Endodermal cell (in vitro differentiated cells): ENCODE measurements at regions not wholly inside any gene's neighbourhood (a gene's known extent, or its start where the extent isn't known, plus 50 kb on each side); places are given as distances from the start of the nearest gene placed in this dataset.
A peak's percentile ranks its signal among the peaks of the same experiment; 100 is the strongest.

Experiments
- DNase-seq: peaks from one replicate; pipeline ENCODE4 v3.0.0-alpha.2; 2017
- H3K27ac ChIP-seq: 2 replicates; pipeline ENCODE4 v1.5.1; 2013; ENCODE audit warnings: mild to moderate bottlenecking, low read depth, low read length, moderate library complexity
- H3K27me3 ChIP-seq: 2 replicates; pipeline ENCODE4 v1.6.1; 2013; ENCODE audit warnings: mild to moderate bottlenecking, low read length, moderate library complexity; ENCODE audit not compliant: insufficient read depth, control insufficient read depth, poor library complexity, severe bottlenecking
- H3K36me3 ChIP-seq: 2 replicates; pipeline ENCODE4 v1.7.0; 2013; ENCODE audit warnings: mild to moderate bottlenecking, low read length, moderate library complexity; ENCODE audit not compliant: control insufficient read depth, insufficient read depth
- H3K4me1 ChIP-seq: one replicate; pipeline ENCODE4 v1.7.0; 2013; ENCODE audit warnings: low read length; ENCODE audit not compliant: control insufficient read depth, insufficient read depth
- H3K4me3 ChIP-seq: 2 replicates; pipeline ENCODE4 v1.5.1; 2013; ENCODE audit warnings: mild to moderate bottlenecking, low read length, moderate library complexity
- H3K9ac ChIP-seq: 2 replicates; pipeline ENCODE4 v1.6.1; 2013; ENCODE audit warnings: mild to moderate bottlenecking, low read length, moderate library complexity; ENCODE audit not compliant: poor library complexity, severe bottlenecking; ENCODE audit errors: extremely low read depth
- H3K9me3 ChIP-seq: 2 replicates; pipeline ENCODE4 v1.6.1; 2013; ENCODE audit warnings: mild to moderate bottlenecking, low read length, moderate library complexity; ENCODE audit not compliant: control insufficient read depth
- H3K27ac Mint-ChIP-seq: 2 replicates; pipeline ENCODE4 v1.8.0; 2020; ENCODE audit warnings: mixed read lengths
- H3K27me3 Mint-ChIP-seq: 2 replicates; pipeline ENCODE4 v1.8.0; 2021; ENCODE audit warnings: mild to moderate bottlenecking, mixed read lengths; ENCODE audit not compliant: insufficient read depth
- H3K36me3 Mint-ChIP-seq: 2 replicates; pipeline ENCODE4 v1.8.0; 2020; ENCODE audit warnings: low read depth, mixed read lengths
- H3K4me1 Mint-ChIP-seq: 2 replicates; pipeline ENCODE4 v1.8.0; 2020; ENCODE audit warnings: mixed read lengths
- H3K4me3 Mint-ChIP-seq: 2 replicates; pipeline ENCODE4 v1.8.0; 2020; ENCODE audit warnings: mild to moderate bottlenecking, moderate library complexity, mixed read lengths
- H3K9me3 Mint-ChIP-seq: 2 replicates; pipeline ENCODE4 v1.8.0; 2020; ENCODE audit warnings: mild to moderate bottlenecking, mixed read lengths
- WGBS, 2 experiments: methylation state at CpG; one replicate each; pipeline versions ENCODE4 v1.1.5 to v1.1.7; 2013; ENCODE audit warnings: missing lambda C conversion rate in 2 of 2, mixed read lengths in 1 of 2; ENCODE audit not compliant: insufficient coverage in 1 of 2, insufficient read length in 1 of 2; 5-methylcytosine and 5-hydroxymethylcytosine counted together
- TF ChIP-seq, protein P1 (sequence below): fragments of 200-600 bp; sonication (generic); conservative IDR thresholded peaks from 2 replicates; pipeline ENCODE4 v1.5.0; 2021; ENCODE audit warnings: antibody characterized with exemption, mild to moderate bottlenecking

- Histone ChIP-seq H3K9ac (no peak overlapping the region), H3K4me1 (no peaks in the 10 kb centered on the region), H3K27ac (peak overlapping the region; percentile 76), H3K9me3 (no peaks in the 10 kb centered on the region), H3K4me3 (no peak overlapping the region), H3K27me3 (no peaks in the 10 kb centered on the region), H3K36me3 (no peaks in the 10 kb centered on the region)
- 73% methylated on average over 4 of the region's 5 CpGs; no CpG with 5 or more reads in 1 of the 2 experiments for WGBS, 2 experiments
- Mint-ChIP-seq H3K4me3 (no peak overlapping the region), H3K9me3 (peaks cover 2% of the 10 kb centered on the region), H3K4me1 (no peaks in the 10 kb centered on the region), H3K36me3 (no peaks in the 10 kb centered on the region), H3K27ac (no peak overlapping the region), H3K27me3 (no peaks in the 10 kb centered on the region)
- DNase-seq: no peak
- TF ChIP-seq, protein P1, sequence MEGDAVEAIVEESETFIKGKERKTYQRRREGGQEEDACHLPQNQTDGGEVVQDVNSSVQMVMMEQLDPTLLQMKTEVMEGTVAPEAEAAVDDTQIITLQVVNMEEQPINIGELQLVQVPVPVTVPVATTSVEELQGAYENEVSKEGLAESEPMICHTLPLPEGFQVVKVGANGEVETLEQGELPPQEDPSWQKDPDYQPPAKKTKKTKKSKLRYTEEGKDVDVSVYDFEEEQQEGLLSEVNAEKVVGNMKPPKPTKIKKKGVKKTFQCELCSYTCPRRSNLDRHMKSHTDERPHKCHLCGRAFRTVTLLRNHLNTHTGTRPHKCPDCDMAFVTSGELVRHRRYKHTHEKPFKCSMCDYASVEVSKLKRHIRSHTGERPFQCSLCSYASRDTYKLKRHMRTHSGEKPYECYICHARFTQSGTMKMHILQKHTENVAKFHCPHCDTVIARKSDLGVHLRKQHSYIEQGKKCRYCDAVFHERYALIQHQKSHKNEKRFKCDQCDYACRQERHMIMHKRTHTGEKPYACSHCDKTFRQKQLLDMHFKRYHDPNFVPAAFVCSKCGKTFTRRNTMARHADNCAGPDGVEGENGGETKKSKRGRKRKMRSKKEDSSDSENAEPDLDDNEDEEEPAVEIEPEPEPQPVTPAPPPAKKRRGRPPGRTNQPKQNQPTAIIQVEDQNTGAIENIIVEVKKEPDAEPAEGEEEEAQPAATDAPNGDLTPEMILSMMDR: no peak
Observed at GRCh38 chr21:16624479-16625118, 888.2 kb upstream of the CXADR start.

GRCh38 chr21:16625491-16625890 lies 887.4 kb upstream of the CXADR start:
- H3K27me3 Mint-ChIP-seq: no peaks in the 10 kb centered on the region
- H3K36me3 ChIP-seq: no peaks in the 10 kb centered on the region
- H3K27ac Mint-ChIP-seq: no peak overlapping the region
- no peaks in the 10 kb centered on the region for H3K4me1 ChIP-seq
- H3K9me3 Mint-ChIP-seq: peaks cover 2% of the 10 kb centered on the region
- H3K36me3 Mint-ChIP-seq: no peaks in the 10 kb centered on the region
- H3K9ac ChIP-seq: no peak overlapping the region
- TF ChIP-seq, protein P1: no peak
- no peak for DNase-seq
- no peak overlapping the region for H3K4me3 ChIP-seq
- WGBS, 2 experiments: 90% methylated on average over 1 of the region's 1 CpG; no CpG with 5 or more reads in 1 of the 2 experiments
- H3K27me3 ChIP-seq: no peaks in the 10 kb centered on the region
- H3K4me1 Mint-ChIP-seq: no peaks in the 10 kb centered on the region
- no peaks in the 10 kb centered on the region for H3K9me3 ChIP-seq
- H3K4me3 Mint-ChIP-seq: no peak overlapping the region
- no peak overlapping the region for H3K27ac ChIP-seq

- Histone ChIP-seq H3K4me3 (no peak overlapping the region), H3K27me3 (no peaks in the 10 kb centered on the region), H3K27ac (no peak overlapping the region), H3K36me3 (no peaks in the 10 kb centered on the region), H3K9me3 (peaks cover under 1% of the 10 kb centered on the region), H3K9ac (no peak overlapping the region), H3K4me1 (no peaks in the 10 kb centered on the region)
- Mint-ChIP-seq H3K4me3 (no peak overlapping the region), H3K27me3 (no peaks in the 10 kb centered on the region), H3K4me1 (peaks cover 13% of the 10 kb centered on the region), H3K27ac (no peak overlapping the region), H3K9me3 (no peaks in the 10 kb centered on the region), H3K36me3 (no peaks in the 10 kb centered on the region)
- no peak for DNase-seq
- WGBS, 2 experiments: 90 to 93% methylated on average over 3 to 4 of the region's 4 CpGs
- TF ChIP-seq, protein P1: no peak
Observed at GRCh38 chr21:16633831-16634459, 878.9 kb upstream of the CXADR start.
